Activated T-helper 17 cell treated with anti-CD3 and anti-CD28 coated beads, Interleukin-2, amount 50 U/mL, for 72 hours (primary cell): ENCODE measurements at regions not wholly inside any gene's neighbourhood (a gene's known extent, or its start where the extent isn't known, plus 50 kb on each side); places are given as distances from the start of the nearest gene placed in this dataset.
A peak's percentile ranks its signal among the peaks of the same experiment; 100 is the strongest.
"Not testable (repeated sequence)": the region's sequence is repeated elsewhere in the genome, so short reads cannot be mapped to it uniquely, and the experiment has no call there.

Experiments used
- ATAC-seq: fragments of 150-1000 bp; cut with Tn5 transposase; replicated peaks from 2 replicates; pipeline ENCODE4 v1.10.0; 2021; ENCODE audit warnings: mild to moderate bottlenecking, moderate library complexity
- H3K27ac Mint-ChIP-seq: one replicate; pipeline ENCODE4 v1.8.0; 2022; ENCODE audit warnings: mixed read lengths
- H3K27me3 Mint-ChIP-seq: one replicate; pipeline ENCODE4 v1.8.0; 2022; ENCODE audit warnings: mixed read lengths
- H3K36me3 Mint-ChIP-seq: one replicate; pipeline ENCODE4 v1.8.0; 2022; ENCODE audit warnings: low read depth, mild to moderate bottlenecking, mixed read lengths
- H3K4me1 Mint-ChIP-seq: one replicate; pipeline ENCODE4 v1.8.0; 2022; ENCODE audit warnings: mixed read lengths
- H3K4me3 Mint-ChIP-seq: one replicate; pipeline ENCODE4 v1.8.0; 2022; ENCODE audit warnings: mild to moderate bottlenecking, mixed read lengths
- H3K9me3 Mint-ChIP-seq: one replicate; pipeline ENCODE4 v1.8.0; 2022; ENCODE audit warnings: mixed read lengths

- Mint-ChIP-seq H3K27ac (no peak overlapping the region), H3K27me3 (no peaks in the 10 kb centered on the region), H3K36me3 (no peaks in the 10 kb centered on the region), H3K4me1 (no peaks in the 10 kb centered on the region), H3K4me3 (no peak overlapping the region), H3K9me3 (no peaks in the 10 kb centered on the region)
- no peak for ATAC-seq
These were observed 156.4 kb downstream of the OSR1 start for GRCh38 chr2:19201911-19202462.

- Mint-ChIP-seq H3K27me3 (peaks cover 4% of the 10 kb centered on the region), H3K27ac (no peak overlapping the region), H3K4me1 (no peaks in the 10 kb centered on the region), H3K4me3 (no peak overlapping the region), H3K36me3 (no peaks in the 10 kb centered on the region), H3K9me3 (peaks cover 5% of the 10 kb centered on the region)
- no peak for ATAC-seq
These were observed 160.0 kb downstream of the OSR1 start for GRCh38 chr2:19198381-19198780.

- no peak for ATAC-seq
- Mint-ChIP-seq H3K4me3 (no peak overlapping the region), H3K9me3 (peaks cover 5% of the 10 kb centered on the region), H3K27me3 (peaks cover 4% of the 10 kb centered on the region), H3K36me3 (no peaks in the 10 kb centered on the region), H3K27ac (no peak overlapping the region), H3K4me1 (no peaks in the 10 kb centered on the region)
These were observed 162.8 kb downstream of the OSR1 start for GRCh38 chr2:19195661-19196060.

- H3K9me3 Mint-ChIP-seq, result peaks cover 7% of the 10 kb centered on the region
- H3K27me3 Mint-ChIP-seq, result peaks cover 4% of the 10 kb centered on the region
- no peaks in the 10 kb centered on the region for H3K36me3 Mint-ChIP-seq
- H3K4me3 Mint-ChIP-seq, result no peak overlapping the region
- H3K27ac Mint-ChIP-seq, result no peak overlapping the region
- ATAC-seq, result no peak
- H3K4me1 Mint-ChIP-seq, result no peaks in the 10 kb centered on the region
These were observed 169.0 kb downstream of the OSR1 start for GRCh38 chr2:19189391-19189790.

GRCh38 chr2:19187323-19188020 lies 171.0 kb downstream of the OSR1 start:
- Mint-ChIP-seq H3K4me3 (no peak overlapping the region), H3K27ac (no peak overlapping the region), H3K27me3 (peaks cover 4% of the 10 kb centered on the region), H3K4me1 (no peaks in the 10 kb centered on the region), H3K36me3 (no peaks in the 10 kb centered on the region), H3K9me3 (peaks cover 13% of the 10 kb centered on the region)
- ATAC-seq, result no peak

- H3K27me3 Mint-ChIP-seq, result peaks cover 4% of the 10 kb centered on the region
- no peak overlapping the region for H3K27ac Mint-ChIP-seq
- peaks cover 18% of the 10 kb centered on the region for H3K9me3 Mint-ChIP-seq
- no peaks in the 10 kb centered on the region for H3K36me3 Mint-ChIP-seq
- no peak overlapping the region for H3K4me3 Mint-ChIP-seq
- no peaks in the 10 kb centered on the region for H3K4me1 Mint-ChIP-seq
- ATAC-seq, result no peak
These were observed 173.3 kb downstream of the OSR1 start for GRCh38 chr2:19185086-19185485.

- ATAC-seq, result no peak
- Mint-ChIP-seq H3K27ac (no peak overlapping the region), H3K9me3 (peaks cover 9% of the 10 kb centered on the region), H3K4me3 (no peak overlapping the region), H3K27me3 (peaks cover 3% of the 10 kb centered on the region), H3K36me3 (no peaks in the 10 kb centered on the region), H3K4me1 (no peaks in the 10 kb centered on the region)
These were observed 180.2 kb downstream of the OSR1 start for GRCh38 chr2:19178175-19178574.

- Mint-ChIP-seq H3K27ac (no peak overlapping the region), H3K4me3 (no peak overlapping the region), H3K4me1 (no peaks in the 10 kb centered on the region), H3K27me3 (peaks cover 3% of the 10 kb centered on the region), H3K9me3 (peaks cover 6% of the 10 kb centered on the region), H3K36me3 (no peaks in the 10 kb centered on the region)
- ATAC-seq, result peak; percentile 48
These were observed 181.4 kb downstream of the OSR1 start for GRCh38 chr2:19176977-19177376.

GRCh38 chr2:19176172-19176852 lies 182.1 kb downstream of the OSR1 start:
- Mint-ChIP-seq H3K4me3 (no peak overlapping the region), H3K9me3 (peaks cover 4% of the 10 kb centered on the region), H3K27ac (no peak overlapping the region), H3K36me3 (no peaks in the 10 kb centered on the region), H3K27me3 (peaks cover 3% of the 10 kb centered on the region), H3K4me1 (no peaks in the 10 kb centered on the region)
- no peak for ATAC-seq

- no peaks in the 10 kb centered on the region for H3K9me3 Mint-ChIP-seq
- ATAC-seq, result no peak
These were observed 184.2 kb downstream of the OSR1 start for GRCh38 chr2:19174176-19174575.

GRCh38 chr2:19171409-19171808 lies 187.0 kb downstream of the OSR1 start:
- Mint-ChIP-seq H3K27ac (no peak overlapping the region), H3K27me3 (peaks cover 3% of the 10 kb centered on the region), H3K9me3 (no peaks in the 10 kb centered on the region), H3K36me3 (no peaks in the 10 kb centered on the region), H3K4me1 (no peaks in the 10 kb centered on the region), H3K4me3 (no peak overlapping the region)
- no peak for ATAC-seq

More at GRCh38 chr2:19174176-19174575, 184.2 kb downstream of the OSR1 start:
- H3K4me3 Mint-ChIP-seq, result no peak overlapping the region
- peaks cover 3% of the 10 kb centered on the region for H3K27me3 Mint-ChIP-seq
- H3K4me1 Mint-ChIP-seq, result no peaks in the 10 kb centered on the region
- no peak overlapping the region for H3K27ac Mint-ChIP-seq
- H3K36me3 Mint-ChIP-seq, result no peaks in the 10 kb centered on the region

GRCh38 chr2:19169134-19169768 lies 189.2 kb downstream of the OSR1 start:
- Mint-ChIP-seq H3K27me3 (peaks cover 3% of the 10 kb centered on the region), H3K27ac (no peak overlapping the region), H3K4me1 (no peaks in the 10 kb centered on the region), H3K9me3 (no peaks in the 10 kb centered on the region), H3K36me3 (no peaks in the 10 kb centered on the region), H3K4me3 (no peak overlapping the region)
- no peak for ATAC-seq

GRCh38 chr2:19164099-19164498 lies 194.3 kb downstream of the OSR1 start:
- not testable (repeated sequence) for H3K27me3 Mint-ChIP-seq, H3K4me1 Mint-ChIP-seq, H3K36me3 Mint-ChIP-seq, H3K4me3 Mint-ChIP-seq, H3K27ac Mint-ChIP-seq, ATAC-seq
- peaks cover 13% of the 10 kb centered on the region for H3K9me3 Mint-ChIP-seq

GRCh38 chr2:19158896-19159295 lies 199.5 kb downstream of the OSR1 start:
- ATAC-seq, result no peak
- no peak overlapping the region for H3K27ac Mint-ChIP-seq
- H3K27me3 Mint-ChIP-seq, result no peaks in the 10 kb centered on the region
- H3K4me3 Mint-ChIP-seq, result no peak overlapping the region
- H3K9me3 Mint-ChIP-seq, result peaks cover 13% of the 10 kb centered on the region
- no peaks in the 10 kb centered on the region for H3K4me1 Mint-ChIP-seq
- no peaks in the 10 kb centered on the region for H3K36me3 Mint-ChIP-seq

GRCh38 chr2:19158211-19158610 lies 200.2 kb downstream of the OSR1 start:
- H3K4me3 Mint-ChIP-seq, result no peak overlapping the region
- no peak overlapping the region for H3K27ac Mint-ChIP-seq
- H3K27me3 Mint-ChIP-seq, result no peaks in the 10 kb centered on the region
- ATAC-seq, result no peak
- H3K9me3 Mint-ChIP-seq, result peaks cover 13% of the 10 kb centered on the region
- no peaks in the 10 kb centered on the region for H3K4me1 Mint-ChIP-seq
- no peaks in the 10 kb centered on the region for H3K36me3 Mint-ChIP-seq
